ENCODE measurements at regions not wholly inside any gene's neighbourhood (a gene's known extent, or its start where the extent isn't known, plus 50 kb on each side); places are given as distances from the start of the nearest gene placed in this dataset.

DNA sequence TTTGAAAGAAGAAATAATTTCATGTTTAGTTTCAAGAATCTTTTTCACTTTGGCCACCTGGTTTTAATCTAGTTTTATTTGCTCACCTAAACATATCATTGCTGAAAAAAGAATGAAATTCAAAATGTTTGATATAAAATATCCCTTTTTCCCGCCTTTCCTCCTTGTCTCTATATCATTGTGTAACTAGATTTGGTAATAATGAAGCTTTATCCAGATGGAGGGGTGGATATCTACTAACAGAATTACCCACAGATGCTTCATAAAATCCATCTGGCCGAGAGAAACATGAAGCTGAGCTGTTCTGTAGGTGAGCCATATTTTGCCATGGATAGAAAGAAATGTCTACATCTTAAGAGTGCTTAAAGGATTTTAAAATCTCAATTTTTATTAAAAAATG lies 214.7 kb downstream of the ICE1 start:
- in situ Hi-C loops (cut with MboI; ENCODE audit: low pct_ligation_motif_present in 1 of 4, low pct_unique_long_range_greater_than_20kb in 1 of 4, low sequenced_read_pairs in 3 of 4): no loop called here
- no peak for TF ChIP-seq POLR2AphosphoS5 (IDR thresholded peaks at IDR 0.05)
- TF ChIP-seq EP300 (IDR thresholded peaks at IDR 0.05; ENCODE audit: low read depth): no peak
- TF ChIP-seq POLR2A (IDR thresholded peaks at IDR 0.05): no peak
- TF ChIP-seq, protein P1, sequence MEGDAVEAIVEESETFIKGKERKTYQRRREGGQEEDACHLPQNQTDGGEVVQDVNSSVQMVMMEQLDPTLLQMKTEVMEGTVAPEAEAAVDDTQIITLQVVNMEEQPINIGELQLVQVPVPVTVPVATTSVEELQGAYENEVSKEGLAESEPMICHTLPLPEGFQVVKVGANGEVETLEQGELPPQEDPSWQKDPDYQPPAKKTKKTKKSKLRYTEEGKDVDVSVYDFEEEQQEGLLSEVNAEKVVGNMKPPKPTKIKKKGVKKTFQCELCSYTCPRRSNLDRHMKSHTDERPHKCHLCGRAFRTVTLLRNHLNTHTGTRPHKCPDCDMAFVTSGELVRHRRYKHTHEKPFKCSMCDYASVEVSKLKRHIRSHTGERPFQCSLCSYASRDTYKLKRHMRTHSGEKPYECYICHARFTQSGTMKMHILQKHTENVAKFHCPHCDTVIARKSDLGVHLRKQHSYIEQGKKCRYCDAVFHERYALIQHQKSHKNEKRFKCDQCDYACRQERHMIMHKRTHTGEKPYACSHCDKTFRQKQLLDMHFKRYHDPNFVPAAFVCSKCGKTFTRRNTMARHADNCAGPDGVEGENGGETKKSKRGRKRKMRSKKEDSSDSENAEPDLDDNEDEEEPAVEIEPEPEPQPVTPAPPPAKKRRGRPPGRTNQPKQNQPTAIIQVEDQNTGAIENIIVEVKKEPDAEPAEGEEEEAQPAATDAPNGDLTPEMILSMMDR (IDR thresholded peaks at IDR 0.05): no peak
- 8 to 29% methylated on average over 2 of the region's 2 CpGs for WGBS, 2 donors (ENCODE audit: low coverage in 1 of 2)

GRCh38 chr5:5634817-5635216 lies 212.3 kb downstream of the ICE1 start:
- H3K36me3 ChIP-seq: no peaks in the 10 kb centered on the region
- H3K27me3 ChIP-seq: no peaks in the 10 kb centered on the region
- H3K27ac ChIP-seq: no peak overlapping the region
- no peak overlapping the region for H3K4me3 ChIP-seq
- H3K4me1 ChIP-seq: peaks cover 0 to 5% (median 0%) of the 10 kb centered on the region in 4 donors
- in situ Hi-C loops (cut with MboI; ENCODE audit: low pct_ligation_motif_present in 1 of 4, low pct_unique_long_range_greater_than_20kb in 1 of 4, low sequenced_read_pairs in 3 of 4) (no loop called here), intact Hi-C loops (cut with DNase I; ENCODE audit: low total_unique reads) (no loop called here)
- H3K9me3 ChIP-seq: no peaks in the 10 kb centered on the region
- TF ChIP-seq EP300 (IDR thresholded peaks at IDR 0.05; ENCODE audit: low read depth) (no peak), POLR2AphosphoS5 (IDR thresholded peaks at IDR 0.05) (no peak), POLR2A (IDR thresholded peaks at IDR 0.05) (no peak)
- TF ChIP-seq, protein P1 (IDR thresholded peaks at IDR 0.05): no peak
- DNase-seq: no peak
- 40 to 59% methylated on average over 1 to 4 of the region's 4 CpGs for WGBS, 2 donors (ENCODE audit: low coverage in 1 of 2)

More for the DNA sequence above, 214.7 kb downstream of the ICE1 start:
- Histone ChIP-seq H3K27me3 (no peaks in the 10 kb centered on the region), H3K27ac (no peak overlapping the region), H3K36me3 (no peaks in the 10 kb centered on the region), H3K4me3 (no peak overlapping the region), H3K4me1 (peaks cover 0 to 5% (median 0%) of the 10 kb centered on the region in 4 donors), H3K9me3 (no peaks in the 10 kb centered on the region)
- intact Hi-C loops (cut with DNase I; ENCODE audit: low total_unique reads): no loop called here
- no peak for DNase-seq

- Histone ChIP-seq H3K27ac (no peak overlapping the region), H3K36me3 (no peaks in the 10 kb centered on the region), H3K9me3 (no peaks in the 10 kb centered on the region), H3K4me1 (peaks cover 0 to 2% (median 0%) of the 10 kb centered on the region in 4 donors), H3K4me3 (no peak overlapping the region), H3K27me3 (no peaks in the 10 kb centered on the region)
- in situ Hi-C loops (cut with MboI; ENCODE audit: low pct_ligation_motif_present in 1 of 4, low pct_unique_long_range_greater_than_20kb in 1 of 4, low sequenced_read_pairs in 3 of 4): no loop called here
- no peak for TF ChIP-seq EP300 (IDR thresholded peaks at IDR 0.05; ENCODE audit: low read depth)
- TF ChIP-seq, protein P1 (IDR thresholded peaks at IDR 0.05): no peak
- TF ChIP-seq POLR2A (IDR thresholded peaks at IDR 0.05): no peak
- no peak for TF ChIP-seq POLR2AphosphoS5 (IDR thresholded peaks at IDR 0.05)
- 60 to 69% methylated on average over 4 of the region's 4 CpGs for WGBS, 2 donors (ENCODE audit: low coverage in 1 of 2)
- DNase-seq: no peak
- intact Hi-C loops (cut with DNase I; ENCODE audit: low total_unique reads): no loop called here
Measured at GRCh38 chr5:5633579-5633978, 211.1 kb downstream of the ICE1 start.

GRCh38 chr5:5632678-5633077 lies 210.2 kb downstream of the ICE1 start:
- Histone ChIP-seq H3K9me3 (no peaks in the 10 kb centered on the region), H3K4me1 (no peaks in the 10 kb centered on the region), H3K36me3 (no peaks in the 10 kb centered on the region), H3K27ac (no peak overlapping the region), H3K27me3 (no peaks in the 10 kb centered on the region), H3K4me3 (no peak overlapping the region)
- no peak for TF ChIP-seq EP300 (IDR thresholded peaks at IDR 0.05; ENCODE audit: low read depth)
- TF ChIP-seq POLR2AphosphoS5 (IDR thresholded peaks at IDR 0.05): no peak
- TF ChIP-seq POLR2A (IDR thresholded peaks at IDR 0.05): no peak
- TF ChIP-seq, protein P1 (IDR thresholded peaks at IDR 0.05): no peak
- no peak for DNase-seq
- in situ Hi-C loops (cut with MboI; ENCODE audit: low pct_ligation_motif_present in 1 of 4, low pct_unique_long_range_greater_than_20kb in 1 of 4, low sequenced_read_pairs in 3 of 4) (no loop called here), intact Hi-C loops (cut with DNase I; ENCODE audit: low total_unique reads) (no loop called here)
- WGBS, 2 donors (ENCODE audit: low coverage in 1 of 2): 89 to 92% methylated on average over 2 of the region's 2 CpGs

Measured in transverse colon (tissue), 4 donors.